ENCODE measurements at regions not wholly inside any gene's neighbourhood (a gene's known extent, or its start where the extent isn't known, plus 50 kb on each side); places are given as distances from the start of the nearest gene placed in this dataset.

DNA sequence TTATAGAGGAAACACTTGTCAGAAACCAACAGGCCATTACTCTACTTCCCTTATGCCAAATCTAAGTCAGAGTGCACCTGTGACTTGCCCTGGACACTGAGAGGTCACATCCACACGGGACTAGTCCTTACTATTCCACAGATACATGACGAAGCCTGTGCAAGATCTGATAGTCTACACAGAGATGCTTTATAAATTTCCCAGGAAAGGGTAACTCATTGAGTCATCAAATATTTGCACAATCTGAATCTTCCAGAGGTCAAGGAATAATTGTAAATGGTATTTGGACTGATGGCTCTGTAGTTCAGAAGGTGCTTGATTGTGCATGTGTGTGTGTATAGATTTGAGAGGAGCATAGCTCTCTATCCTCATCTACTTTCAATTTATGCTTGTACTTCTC lies 55.2 kb upstream of the JAK2 start:
- TF ChIP-seq, protein P1, sequence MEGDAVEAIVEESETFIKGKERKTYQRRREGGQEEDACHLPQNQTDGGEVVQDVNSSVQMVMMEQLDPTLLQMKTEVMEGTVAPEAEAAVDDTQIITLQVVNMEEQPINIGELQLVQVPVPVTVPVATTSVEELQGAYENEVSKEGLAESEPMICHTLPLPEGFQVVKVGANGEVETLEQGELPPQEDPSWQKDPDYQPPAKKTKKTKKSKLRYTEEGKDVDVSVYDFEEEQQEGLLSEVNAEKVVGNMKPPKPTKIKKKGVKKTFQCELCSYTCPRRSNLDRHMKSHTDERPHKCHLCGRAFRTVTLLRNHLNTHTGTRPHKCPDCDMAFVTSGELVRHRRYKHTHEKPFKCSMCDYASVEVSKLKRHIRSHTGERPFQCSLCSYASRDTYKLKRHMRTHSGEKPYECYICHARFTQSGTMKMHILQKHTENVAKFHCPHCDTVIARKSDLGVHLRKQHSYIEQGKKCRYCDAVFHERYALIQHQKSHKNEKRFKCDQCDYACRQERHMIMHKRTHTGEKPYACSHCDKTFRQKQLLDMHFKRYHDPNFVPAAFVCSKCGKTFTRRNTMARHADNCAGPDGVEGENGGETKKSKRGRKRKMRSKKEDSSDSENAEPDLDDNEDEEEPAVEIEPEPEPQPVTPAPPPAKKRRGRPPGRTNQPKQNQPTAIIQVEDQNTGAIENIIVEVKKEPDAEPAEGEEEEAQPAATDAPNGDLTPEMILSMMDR (conservative IDR thresholded peaks at IDR 0.05; ENCODE audit: low read depth, low read length) = no peak
- Histone ChIP-seq H3K27me3 (ENCODE audit: insufficient read depth, low read depth) (no peaks in the 10 kb centered on the region), H3K4me3 (IDR thresholded peaks at IDR 0.05; ENCODE audit: insufficient read depth, low read depth, low read length) (no peak overlapping the region), H3K79me2 (ENCODE audit: insufficient read depth, low read depth) (no peaks in the 10 kb centered on the region), H3K4me2 (no peak overlapping the region), H4K20me1 (ENCODE audit: insufficient read depth) (no peaks in the 10 kb centered on the region), H3K36me3 (ENCODE audit: insufficient read depth) (no peaks in the 10 kb centered on the region), H3K9ac (no peak overlapping the region), H3K4me1 (ENCODE audit: low read depth, poor library complexity, severe bottlenecking) (no peaks in the 10 kb centered on the region), H2AFZ (ENCODE audit: low read depth) (no peak overlapping the region), H3K27ac (no peak overlapping the region)

DNA sequence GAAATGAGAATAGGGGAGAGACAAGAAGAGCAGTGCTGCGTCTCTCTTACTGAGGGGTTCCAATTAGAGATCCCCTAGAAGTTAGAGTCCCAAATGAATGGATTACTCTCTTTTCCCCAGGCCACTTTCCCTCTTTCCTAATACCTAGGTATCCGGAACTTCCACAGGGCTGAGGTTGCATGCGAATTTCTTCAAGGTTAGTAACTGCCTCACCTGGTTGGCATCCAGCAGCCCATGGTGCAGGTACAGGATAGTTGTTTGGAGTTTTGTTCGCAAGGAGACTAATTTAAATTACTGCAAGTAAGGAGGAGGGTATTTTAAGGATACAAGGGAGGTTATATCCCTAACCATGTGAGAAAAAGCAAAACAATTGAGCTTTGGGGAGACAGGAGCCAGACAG lies 52.4 kb upstream of the JAK2 start:
- Histone ChIP-seq H4K20me1 (ENCODE audit: insufficient read depth) (no peaks in the 10 kb centered on the region), H3K27me3 (ENCODE audit: insufficient read depth, low read depth) (no peaks in the 10 kb centered on the region), H3K4me2 (no peak overlapping the region), H3K36me3 (ENCODE audit: insufficient read depth) (no peaks in the 10 kb centered on the region), H3K4me1 (ENCODE audit: low read depth, poor library complexity, severe bottlenecking) (no peaks in the 10 kb centered on the region), H3K4me3 (IDR thresholded peaks at IDR 0.05; ENCODE audit: insufficient read depth, low read depth, low read length) (no peak overlapping the region), H3K9ac (no peak overlapping the region), H3K27ac (no peak overlapping the region), H3K79me2 (ENCODE audit: insufficient read depth, low read depth) (no peaks in the 10 kb centered on the region), H2AFZ (ENCODE audit: low read depth) (no peak overlapping the region)
- TF ChIP-seq, protein P1 (conservative IDR thresholded peaks at IDR 0.05; ENCODE audit: low read depth, low read length) = no peak

DNA sequence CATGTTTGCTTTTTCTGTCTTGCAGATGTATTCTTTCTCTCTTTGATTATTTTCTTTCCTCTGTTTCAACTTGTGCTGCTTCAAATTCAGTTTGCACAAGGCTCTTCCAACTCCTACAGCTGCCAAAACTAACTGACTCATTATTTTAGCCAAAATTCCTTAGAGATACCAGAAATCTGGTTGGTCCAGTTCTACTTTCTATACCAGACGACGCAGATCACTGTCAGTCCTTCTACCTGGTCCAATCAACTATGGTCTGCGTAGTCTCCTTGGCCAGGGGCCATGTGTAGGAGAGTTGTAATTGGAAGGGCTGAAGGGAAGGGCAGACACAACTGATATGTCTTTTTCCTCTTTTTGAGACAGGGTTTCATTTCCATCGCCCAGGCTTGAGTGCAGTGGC lies 51.9 kb upstream of the JAK2 start:
- H3K9ac ChIP-seq = no peak overlapping the region
- no peak overlapping the region for H3K4me3 ChIP-seq (IDR thresholded peaks at IDR 0.05; ENCODE audit: insufficient read depth, low read depth, low read length)
- H4K20me1 ChIP-seq (ENCODE audit: insufficient read depth) = no peaks in the 10 kb centered on the region
- TF ChIP-seq, protein P1 (conservative IDR thresholded peaks at IDR 0.05; ENCODE audit: low read depth, low read length) = no peak
- no peak overlapping the region for H3K27ac ChIP-seq
- H3K79me2 ChIP-seq (ENCODE audit: insufficient read depth, low read depth) = no peaks in the 10 kb centered on the region
- H3K36me3 ChIP-seq (ENCODE audit: insufficient read depth) = no peaks in the 10 kb centered on the region
- no peak overlapping the region for H3K4me2 ChIP-seq
- no peaks in the 10 kb centered on the region for H3K4me1 ChIP-seq (ENCODE audit: low read depth, poor library complexity, severe bottlenecking)
- H3K27me3 ChIP-seq (ENCODE audit: insufficient read depth, low read depth) = no peaks in the 10 kb centered on the region
- H2AFZ ChIP-seq (ENCODE audit: low read depth) = no peak overlapping the region

DNA sequence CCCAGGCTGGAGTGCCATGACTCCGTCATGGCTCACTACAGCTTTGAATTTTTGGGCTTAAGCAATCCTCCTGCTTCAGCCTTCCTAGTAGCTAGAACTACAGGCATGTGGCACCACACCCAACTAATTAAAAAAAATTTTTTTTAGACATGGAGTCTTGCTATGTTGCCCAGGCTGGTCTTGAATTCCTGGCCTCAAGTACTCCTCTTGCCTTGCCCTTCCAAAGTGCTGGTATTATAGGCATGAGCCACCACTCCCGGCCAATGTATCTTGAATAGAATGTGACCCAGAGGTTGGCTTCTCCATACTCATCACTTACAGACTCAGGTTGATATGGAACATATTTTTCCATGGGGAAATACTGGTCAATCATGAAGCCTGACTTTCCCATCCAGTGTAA lies 51.2 kb upstream of the JAK2 start:
- H3K4me1 ChIP-seq (ENCODE audit: low read depth, poor library complexity, severe bottlenecking) = no peaks in the 10 kb centered on the region
- no peak overlapping the region for H3K4me2 ChIP-seq
- no peaks in the 10 kb centered on the region for H3K79me2 ChIP-seq (ENCODE audit: insufficient read depth, low read depth)
- TF ChIP-seq, protein P1 (conservative IDR thresholded peaks at IDR 0.05; ENCODE audit: low read depth, low read length) = no peak
- no peak overlapping the region for H3K9ac ChIP-seq
- no peak overlapping the region for H3K4me3 ChIP-seq (IDR thresholded peaks at IDR 0.05; ENCODE audit: insufficient read depth, low read depth, low read length)
- no peaks in the 10 kb centered on the region for H4K20me1 ChIP-seq (ENCODE audit: insufficient read depth)
- no peaks in the 10 kb centered on the region for H3K36me3 ChIP-seq (ENCODE audit: insufficient read depth)
- no peak overlapping the region for H3K27ac ChIP-seq
- H3K27me3 ChIP-seq (ENCODE audit: insufficient read depth, low read depth) = no peaks in the 10 kb centered on the region
- H2AFZ ChIP-seq (ENCODE audit: low read depth) = no peak overlapping the region

All from KMS-11 (cell line).